Endothelial cell of umbilical vein (primary cell): ENCODE measurements at regions not wholly inside any gene's neighbourhood (a gene's known extent, or its start where the extent isn't known, plus 50 kb on each side); places are given as distances from the start of the nearest gene placed in this dataset.
A peak's percentile ranks its signal among the peaks of the same experiment; 100 is the strongest.

Experiments
- BruUV-seq: library from RNA; stranded (reverse); fragments of 400-500 nt; replicated peaks from 2 replicates; lab custom pipeline; 2021; lab: Mats Ljungman, UMichigan
- CTCF ChIA-PET: fragments of 300-600, 350-600 bp; sonication (Branson Sonifier 250); formaldehyde crosslinking; loops from one replicate; lab custom pipeline; 2021; ENCODE audit warnings: antibody characterized with exemption, inconsistent platforms; lab: Charles Lee
- POLR2A ChIA-PET: fragments of 300-600, 350-600 bp; sonication (Branson Sonifier 250); formaldehyde crosslinking; loops from one replicate; lab custom pipeline; 2021; ENCODE audit warnings: antibody characterized with exemption, inconsistent platforms; lab: Charles Lee
- DNase-seq: peaks from one replicate; pipeline ENCODE4 v3.0.0-alpha.2; 2011; ENCODE audit warnings: low read depth, low spot score
- FAIRE-seq: peaks from 2 replicates; lab custom pipeline; 2011; peaks lifted over from hg19 to GRCh38; lab: Jason Lieb, UNC
- H2AFZ ChIP-seq: 2 replicates; pipeline ENCODE4 v1.6.0; 2012; ENCODE audit warnings: low read depth, low read length, control low read depth, inconsistent platforms
- H3K27ac ChIP-seq: 2 replicates; pipeline ENCODE4 v1.5.1; 2011; ENCODE audit warnings: low read depth, mild to moderate bottlenecking, control low read depth, low read length, moderate library complexity; ENCODE audit not compliant: insufficient read depth
- H3K27me3 ChIP-seq, 2 experiments: 2 replicates each; pipeline versions ENCODE4 v1.6.0 to v1.6.1; 2011; ENCODE audit warnings: low read length in 2 of 2, mixed read lengths in 1 of 2; ENCODE audit not compliant: control insufficient read depth in 2 of 2, insufficient read depth in 2 of 2
- H3K36me3 ChIP-seq, 2 experiments: 2 replicates in 1 of 2; 3 replicates in 1 of 2; pipeline ENCODE4 v1.5.1; 2011; ENCODE audit warnings: low read length in 2 of 2, mild to moderate bottlenecking in 1 of 2, moderate library complexity in 1 of 2; ENCODE audit not compliant: control insufficient read depth in 2 of 2, insufficient read depth in 2 of 2; ENCODE audit errors: extremely low read depth in 1 of 2
- H3K4me1 ChIP-seq: 3 replicates; pipeline ENCODE4 v1.5.1; 2011; ENCODE audit warnings: mild to moderate bottlenecking, low read length; ENCODE audit not compliant: control insufficient read depth, insufficient read depth; ENCODE audit errors: extremely low read depth
- H3K4me2 ChIP-seq: 2 replicates; pipeline ENCODE4 v1.6.1; 2011; ENCODE audit warnings: low read length, control low read depth, mixed read lengths; ENCODE audit not compliant: insufficient read depth
- H3K4me3 ChIP-seq, 3 experiments: fragments of 200-600 bp in 1 of 3; sonication (generic), shearing (Covaris generic) in 1 of 3; replicated peaks in 1 of 3; 2 replicates each; pipeline ENCODE4 v1.5.1; 2011 to 2016; ENCODE audit warnings: control low read depth in 3 of 3, low read length in 3 of 3, mild to moderate bottlenecking in 2 of 3, inconsistent platforms in 1 of 3, low read depth in 1 of 3, moderate library complexity in 1 of 3; ENCODE audit not compliant: insufficient read depth in 1 of 3
- H3K79me2 ChIP-seq: 2 replicates; pipeline ENCODE4 v1.6.0; 2012; ENCODE audit warnings: low read length, inconsistent platforms; ENCODE audit not compliant: control insufficient read depth, insufficient read depth
- H3K9ac ChIP-seq: replicated peaks from 2 replicates; pipeline ENCODE3; 2011; ENCODE audit warnings: low read length, control low read depth; ENCODE audit not compliant: insufficient read depth; ENCODE audit errors: extremely low read depth
- H3K9me1 ChIP-seq: replicated peaks from 3 replicates; pipeline ENCODE4 v1.6.0; 2011; ENCODE audit warnings: mild to moderate bottlenecking, low read length; ENCODE audit not compliant: control insufficient read depth, insufficient read depth; ENCODE audit errors: extremely low read depth
- H3K9me3 ChIP-seq: replicated peaks from 2 replicates; pipeline ENCODE4 v1.5.1; 2012; ENCODE audit warnings: low read length, inconsistent platforms; ENCODE audit not compliant: control insufficient read depth, insufficient read depth
- H4K20me1 ChIP-seq: replicated peaks from 2 replicates; pipeline ENCODE3; 2011; ENCODE audit warnings: mild to moderate bottlenecking, low read length; ENCODE audit not compliant: control insufficient read depth, insufficient read depth; ENCODE audit errors: extremely low read depth
- CTCF ChIP-seq, 2 donors: IDR thresholded peaks; 1 replicate in 1 of 2; 2 replicates in 1 of 2; pipeline ENCODE4 v1.5.1; 2011; ENCODE audit warnings: low read length in 2 of 2, mild to moderate bottlenecking in 2 of 2, moderate library complexity in 2 of 2, control low read depth in 1 of 2, inconsistent platforms in 1 of 2, low read depth in 1 of 2; ENCODE audit not compliant: insufficient read depth in 1 of 2; ENCODE audit errors: extremely low read depth in 1 of 2
- EZH2 ChIP-seq: IDR thresholded peaks from 2 replicates; pipeline ENCODE4 v1.6.1; 2012; ENCODE audit warnings: borderline replicate concordance, low read depth, mild to moderate bottlenecking, moderate library complexity, low read length, inconsistent platforms; ENCODE audit not compliant: severe bottlenecking
- FOS ChIP-seq: IDR thresholded peaks from 2 replicates; pipeline ENCODE4 v1.6.1; 2011; ENCODE audit warnings: mild to moderate bottlenecking, low read length, moderate library complexity, borderline replicate concordance; ENCODE audit not compliant: insufficient read depth
- GATA2 ChIP-seq: IDR thresholded peaks from 2 replicates; pipeline ENCODE4 v1.7.0; 2011; ENCODE audit warnings: low read depth, mild to moderate bottlenecking, moderate library complexity, mixed read lengths, low read length; ENCODE audit not compliant: insufficient read length, insufficient read depth
- JUN ChIP-seq: IDR thresholded peaks from 2 replicates; pipeline ENCODE4 v1.6.1; 2011; ENCODE audit warnings: borderline replicate concordance, low read depth; ENCODE audit not compliant: insufficient read length, insufficient read depth
- MYC ChIP-seq: IDR thresholded peaks from one replicate; pipeline ENCODE4 v1.6.1; 2011; ENCODE audit warnings: mild to moderate bottlenecking, low read depth, low read length
- POLR2A ChIP-seq: IDR thresholded peaks from 2 replicates; pipeline ENCODE4 v1.6.1; 2012; ENCODE audit warnings: low read depth, mild to moderate bottlenecking, control low read depth, low read length
- POLR2AphosphoS5 ChIP-seq: IDR thresholded peaks from 2 replicates; pipeline ENCODE4 v1.6.1; 2012; ENCODE audit warnings: low read depth, mild to moderate bottlenecking, control low read depth, low read length, moderate library complexity; ENCODE audit not compliant: insufficient read depth
- dilution Hi-C: fragments of 300-500 bp; cut with MboI; formaldehyde crosslinking; loops from one replicate; pipeline ENCODE4 v1.15.0; 2019; ENCODE audit warnings: low sequenced_read_pairs; ENCODE audit not compliant: extremely low pct_ligation_motif_present
- intact Hi-C: fragments of 100-400 bp; cut with micrococcal nuclease; formaldehyde crosslinking; loops from one replicate; pipeline ENCODE4 v1.10.0; 2022
- TF ChIP-seq, protein P1 (sequence below): IDR thresholded peaks from 2 replicates; pipeline ENCODE4 v1.6.1; 2011; ENCODE audit not compliant: insufficient read depth, insufficient read length

GRCh38 chr5:121695307-121695706 is 156.4 kb upstream of the FTMT start:
- FAIRE-seq, result no peak
- H3K9me3 ChIP-seq, result no peaks in the 10 kb centered on the region
- H3K4me2 ChIP-seq, result no peak overlapping the region
- ChIA-PET CTCF (no interaction called here), POLR2A (no interaction called here)
- DNase-seq, result no peak
- H2AFZ ChIP-seq, result peak overlapping the region; percentile 3
- H3K36me3 ChIP-seq, result no peaks in the 10 kb centered on the region
- BruUV-seq, result no TSS peak
- H3K27ac ChIP-seq, result no peak overlapping the region
- H3K9ac ChIP-seq, result no peak overlapping the region
- no peaks in the 10 kb centered on the region for H4K20me1 ChIP-seq
- no peaks in the 10 kb centered on the region for H3K27me3 ChIP-seq
- TF ChIP-seq, protein P1, sequence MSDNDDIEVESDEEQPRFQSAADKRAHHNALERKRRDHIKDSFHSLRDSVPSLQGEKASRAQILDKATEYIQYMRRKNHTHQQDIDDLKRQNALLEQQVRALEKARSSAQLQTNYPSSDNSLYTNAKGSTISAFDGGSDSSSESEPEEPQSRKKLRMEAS, result no peak
- TF ChIP-seq CTCF (IDR thresholded peaks at IDR 0.05; ENCODE audit: extremely low read depth in 1 of 2, insufficient read depth in 1 of 2, low read depth in 1 of 2, low read length in 2 of 2), result no peak
- no peak for TF ChIP-seq GATA2
- TF ChIP-seq POLR2AphosphoS5, result no peak
- TF ChIP-seq EZH2, result no peak
- no peak for TF ChIP-seq FOS
- TF ChIP-seq JUN, result no peak
- TF ChIP-seq MYC, result no peak
- TF ChIP-seq POLR2A, result no peak
- no peak overlapping the region for H3K4me3 ChIP-seq
- dilution Hi-C loops (no loop called here), intact Hi-C loops (no loop called here)
- no peaks in the 10 kb centered on the region for H3K79me2 ChIP-seq
- H3K9me1 ChIP-seq, result no peaks in the 10 kb centered on the region
- H3K4me1 ChIP-seq, result no peaks in the 10 kb centered on the region
